ENCODE measurements at regions not wholly inside any gene's neighbourhood (a gene's known extent, or its start where the extent isn't known, plus 50 kb on each side); places are given as distances from the start of the nearest gene placed in this dataset.
"Not testable (repeated sequence)": the region's sequence is repeated elsewhere in the genome, so short reads cannot be mapped to it uniquely, and the experiment has no call there.

GRCh38 chr12:59517522-59517921, 78.3 kb upstream of the SLC16A7 start:
- no peak for DNase-seq

GRCh38 chr12:59500915-59501314, 94.9 kb upstream of the SLC16A7 start:
- DNase-seq, result no peak

DNA sequence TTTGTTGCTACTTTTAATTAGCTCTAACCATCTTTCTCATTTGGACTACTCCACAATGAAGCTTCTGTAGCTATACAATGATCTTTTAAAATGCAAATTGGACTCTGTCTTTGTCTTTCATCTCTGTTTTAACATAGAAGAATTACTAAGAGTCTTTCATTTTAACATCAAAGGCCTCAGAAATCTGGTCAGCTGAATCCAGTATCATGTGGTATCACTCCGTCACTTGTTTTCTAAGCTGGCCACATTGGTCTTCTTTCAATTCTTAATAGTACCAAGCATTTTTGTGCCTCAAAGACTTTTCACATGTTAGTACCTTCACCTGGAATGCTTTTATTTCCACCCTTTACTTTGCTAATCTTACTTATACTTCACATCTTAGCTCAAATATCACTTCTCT, 95.5 kb upstream of the SLC16A7 start:
- DNase-seq, result no peak

DNA sequence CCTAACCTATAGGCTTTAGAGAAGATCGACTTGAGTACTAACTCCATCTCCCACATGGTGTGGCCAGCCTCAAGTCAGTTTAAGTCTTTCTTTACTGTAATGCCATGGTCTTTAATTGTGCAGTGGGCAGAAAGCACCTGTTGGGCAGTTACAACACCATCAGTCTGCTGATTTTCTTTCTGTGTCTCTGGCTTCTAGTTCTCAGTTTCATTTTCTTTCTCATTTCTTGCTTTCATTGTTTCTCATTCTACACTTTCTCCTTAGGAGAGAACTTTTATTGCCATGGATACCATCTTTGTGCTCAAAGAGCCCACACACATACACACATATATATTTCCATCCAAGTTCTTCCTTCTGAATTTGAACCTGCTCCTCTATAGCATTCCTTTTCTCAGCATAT, 96.1 kb upstream of the SLC16A7 start:
- no peak for DNase-seq

GRCh38 chr12:59494617-59495016, 101.2 kb upstream of the SLC16A7 start:
- DNase-seq, result no peak

- no peak for DNase-seq
These were observed 104.0 kb upstream of the SLC16A7 start for GRCh38 chr12:59491877-59492276.

GRCh38 chr12:59486827-59487226, 109.0 kb upstream of the SLC16A7 start:
- no peak for DNase-seq

DNA sequence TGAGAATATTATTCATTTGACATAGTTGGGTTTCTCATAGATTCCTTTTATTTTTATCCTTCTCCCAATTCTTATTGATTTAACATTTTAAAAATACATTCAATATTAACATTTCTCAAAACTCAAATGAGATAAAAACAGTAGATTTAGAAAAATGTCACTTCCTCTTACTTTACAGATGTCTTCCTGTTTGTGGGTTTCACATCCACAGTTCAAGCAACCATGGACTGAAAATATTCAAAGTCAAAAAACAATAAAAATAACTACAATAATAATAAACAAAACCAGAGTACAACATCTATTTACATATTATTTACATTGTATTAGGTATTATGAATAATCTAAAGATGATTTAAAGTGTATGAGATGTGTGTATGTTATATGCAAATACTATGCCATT, 111.3 kb upstream of the SLC16A7 start:
- DNase-seq, result no peak

DNA sequence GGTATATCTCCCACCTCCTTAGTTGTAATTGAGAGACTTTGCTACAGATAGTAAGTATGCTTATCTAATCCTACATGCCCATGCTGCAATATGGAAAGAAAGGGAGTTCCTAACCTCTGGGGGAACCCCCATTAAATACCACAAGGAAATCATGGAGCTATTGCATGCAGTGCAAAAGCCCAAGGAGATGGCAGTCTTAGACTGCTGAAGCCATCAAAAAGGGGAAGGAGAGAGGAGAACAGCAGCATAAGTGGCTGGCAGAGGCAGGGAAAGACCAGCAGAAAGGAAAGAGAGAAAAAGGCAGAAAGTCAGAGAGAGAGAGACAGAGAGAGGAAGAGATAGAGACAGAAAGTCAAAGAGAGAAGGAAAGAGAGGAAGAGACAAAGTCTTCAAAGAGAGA, 121.6 kb upstream of the SLC16A7 start:
- not testable (repeated sequence) for DNase-seq

- DNase-seq, result no peak
These were observed 123.6 kb upstream of the SLC16A7 start for GRCh38 chr12:59472273-59472672.

DNA sequence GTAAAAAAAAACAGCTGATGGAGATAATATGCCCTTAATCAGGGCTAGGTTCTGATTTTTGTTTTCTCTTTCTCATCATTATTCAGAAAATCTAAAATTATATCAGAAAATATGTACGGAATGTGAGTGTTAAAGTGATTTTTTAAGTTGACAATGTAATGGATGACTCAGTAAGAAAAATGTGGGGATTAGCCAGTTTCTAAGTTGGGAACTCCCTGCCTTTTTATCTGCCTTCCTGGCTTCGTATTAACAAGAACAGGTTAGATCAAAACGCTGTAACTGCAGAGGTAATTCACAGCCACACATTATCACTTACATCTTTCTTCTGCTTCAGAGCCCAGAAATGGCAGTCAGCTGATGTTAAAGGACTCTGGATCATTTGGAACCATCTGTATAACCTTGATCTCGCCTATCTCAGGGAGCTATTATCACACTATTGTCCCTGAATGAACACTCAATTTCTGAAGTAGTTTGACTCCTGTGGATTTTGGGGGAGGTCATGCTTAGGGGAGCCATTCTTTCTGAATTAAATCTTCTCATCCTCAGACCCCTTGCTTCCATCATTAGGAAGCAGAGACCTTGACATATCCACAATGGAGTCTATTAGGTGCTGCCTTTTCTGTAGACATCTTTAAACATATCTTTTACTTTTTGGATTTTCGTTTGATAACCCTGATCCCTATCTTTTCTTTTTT, 135.7 kb upstream of the SLC16A7 start:
- no peak for DNase-seq

DNA sequence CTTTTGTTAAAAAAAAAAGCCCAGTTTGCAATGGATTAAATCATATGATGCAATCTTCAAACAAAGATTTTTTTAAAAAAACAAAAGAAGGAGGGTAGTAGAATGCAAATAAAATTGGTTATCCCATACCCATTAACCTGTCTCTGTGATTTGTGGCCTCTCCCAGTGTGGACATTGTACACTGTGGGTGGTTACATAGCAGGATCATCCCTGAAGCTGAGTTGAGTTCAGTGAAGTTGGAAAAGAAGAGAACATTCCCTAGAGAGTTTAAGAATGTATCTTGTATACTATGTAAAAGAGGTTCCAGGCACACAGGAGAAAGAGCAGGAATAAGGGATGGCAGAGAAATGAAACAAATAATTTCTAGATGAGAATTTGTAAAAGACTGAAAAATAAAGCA, 142.4 kb upstream of the SLC16A7 start:
- DNase-seq, result no peak

DNA sequence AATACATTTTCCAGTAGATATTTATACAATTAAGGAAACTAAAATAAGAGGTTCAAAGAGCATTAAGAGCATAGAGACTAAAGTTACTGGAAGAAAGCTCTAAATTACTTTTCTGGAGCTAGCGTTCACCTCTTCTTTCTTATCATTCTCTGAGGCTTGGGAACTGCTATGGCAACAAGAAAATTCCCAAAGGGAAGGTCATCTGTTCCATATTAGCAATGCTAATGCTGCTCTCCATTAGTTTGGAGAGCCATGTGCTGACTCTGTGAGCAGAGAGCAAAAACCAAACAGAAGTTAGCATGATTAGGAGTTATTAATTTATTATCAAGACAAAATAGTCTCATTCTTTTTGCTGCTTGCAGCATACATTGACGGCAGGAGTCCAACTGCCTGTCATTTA, 143.1 kb upstream of the SLC16A7 start:
- no peak for DNase-seq

DNA sequence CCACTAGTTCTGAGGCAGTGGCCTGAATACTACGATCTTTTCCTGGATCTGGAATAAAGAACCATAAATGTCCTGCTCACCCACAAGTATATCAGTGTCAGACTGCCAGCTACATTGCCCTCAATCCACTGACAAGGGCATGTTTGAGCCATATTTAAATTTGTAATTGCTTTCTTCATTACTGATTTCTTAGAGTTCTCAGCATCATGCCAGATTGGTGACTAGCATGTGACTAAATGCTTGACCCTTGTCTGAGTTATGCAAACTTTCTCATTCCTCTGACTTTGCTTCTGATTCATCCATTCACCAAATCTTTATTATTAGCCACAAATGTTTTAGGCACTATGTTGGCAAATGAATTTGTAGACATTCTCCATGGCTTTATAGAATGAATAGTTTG, 143.6 kb upstream of the SLC16A7 start:
- DNase-seq, result no peak

DNA sequence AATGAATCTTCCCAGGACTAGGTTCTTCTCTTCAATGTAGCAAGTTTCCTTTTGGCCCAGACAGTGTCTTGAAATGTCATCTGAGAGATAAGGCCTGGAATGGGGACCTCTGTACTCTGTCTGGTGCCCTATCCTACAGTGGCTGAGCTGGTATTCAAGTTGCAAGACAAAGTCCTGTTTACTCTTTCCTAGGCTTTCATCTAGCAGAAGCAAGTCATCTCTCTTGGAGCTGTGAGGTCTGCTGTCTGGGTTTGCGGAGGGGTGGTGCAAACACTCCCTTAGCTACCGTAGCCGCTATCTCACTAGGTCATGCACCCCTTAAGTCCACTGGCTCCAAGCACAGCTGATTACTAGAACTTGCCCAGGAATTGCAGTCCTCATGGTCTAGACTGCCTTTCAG, 149.7 kb upstream of the SLC16A7 start:
- no peak for DNase-seq

DNA sequence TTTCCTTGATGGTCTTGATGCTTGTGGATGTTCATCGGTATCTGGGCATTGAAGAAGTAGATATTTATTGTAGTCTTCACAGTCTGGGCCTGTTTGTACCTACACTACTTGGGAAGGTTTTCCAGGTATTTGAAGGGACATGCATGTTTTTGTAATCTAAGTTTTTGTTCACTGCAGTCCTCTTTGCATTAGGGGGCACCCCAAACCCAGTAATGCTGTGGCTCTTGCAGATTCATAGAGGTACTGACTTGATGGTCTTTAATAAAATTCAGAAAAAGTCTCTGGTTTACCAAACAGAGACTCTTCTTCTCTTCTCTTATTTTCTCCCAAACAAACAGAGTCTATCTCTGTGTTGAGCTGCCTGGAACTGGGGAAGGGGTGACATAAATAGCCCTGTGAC, 150.9 kb upstream of the SLC16A7 start:
- DNase-seq, result no peak

GRCh38 chr12:59432057-59432456, 163.8 kb upstream of the SLC16A7 start:
- DNase-seq, result no peak

DNA sequence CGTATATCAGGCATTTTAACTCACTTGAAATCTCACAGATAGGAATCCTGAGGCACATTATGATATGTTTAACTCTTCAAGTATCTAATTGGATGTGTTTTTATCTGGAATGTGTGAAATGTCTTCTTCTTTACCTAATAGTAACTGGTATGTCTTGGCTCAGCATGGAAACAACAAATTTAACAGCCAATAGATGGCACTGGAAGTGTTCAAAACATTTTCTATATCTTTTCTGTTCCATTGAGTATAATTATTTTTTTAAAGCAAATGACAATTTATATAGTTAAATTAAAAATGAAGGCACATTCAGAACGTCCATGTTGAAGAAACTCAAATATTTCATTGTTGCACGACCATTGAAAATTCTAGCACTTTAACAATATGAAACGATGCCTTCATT, 164.6 kb upstream of the SLC16A7 start:
- no peak for DNase-seq

GRCh38 chr12:59429766-59430165, 166.1 kb upstream of the SLC16A7 start:
- no peak for DNase-seq

DNA sequence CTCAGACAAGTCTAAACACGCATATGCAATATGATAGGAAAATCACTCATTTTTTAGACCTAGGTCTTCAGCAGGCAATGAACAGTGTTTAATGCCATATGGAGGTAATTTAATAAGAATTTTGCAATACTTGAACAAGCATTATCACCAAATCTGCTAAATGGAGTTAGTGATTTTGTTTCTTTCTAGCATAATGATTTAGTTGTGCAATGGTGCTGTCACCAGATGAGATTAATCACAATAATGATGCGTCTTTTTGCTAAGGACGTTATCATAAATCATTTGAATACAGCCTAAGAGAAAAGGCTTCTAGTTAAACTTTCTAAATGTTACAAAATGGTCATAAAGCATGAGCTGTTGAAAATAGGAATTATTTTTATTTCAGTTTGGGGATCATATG, 170.0 kb upstream of the SLC16A7 start:
- DNase-seq, result no peak

DNA sequence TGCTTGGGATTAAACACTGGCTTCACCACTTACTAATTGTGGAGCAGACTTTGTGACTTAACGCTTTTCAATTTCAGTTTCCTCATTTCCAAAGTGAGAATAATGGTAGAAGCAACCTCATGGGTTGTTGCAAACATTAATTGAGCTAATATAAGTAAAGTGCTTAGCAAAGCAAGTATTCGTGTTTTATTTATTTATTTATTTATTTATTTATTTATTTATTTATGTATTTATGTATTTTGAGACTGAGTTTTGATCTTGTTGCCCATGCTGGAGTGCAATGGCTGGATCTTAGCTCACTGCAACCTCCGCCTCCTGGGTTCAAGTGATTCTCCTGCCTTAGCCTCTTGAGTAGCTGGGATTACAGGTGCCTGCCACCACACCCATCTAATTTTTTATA, 171.2 kb upstream of the SLC16A7 start:
- not testable (repeated sequence) for DNase-seq

DNA sequence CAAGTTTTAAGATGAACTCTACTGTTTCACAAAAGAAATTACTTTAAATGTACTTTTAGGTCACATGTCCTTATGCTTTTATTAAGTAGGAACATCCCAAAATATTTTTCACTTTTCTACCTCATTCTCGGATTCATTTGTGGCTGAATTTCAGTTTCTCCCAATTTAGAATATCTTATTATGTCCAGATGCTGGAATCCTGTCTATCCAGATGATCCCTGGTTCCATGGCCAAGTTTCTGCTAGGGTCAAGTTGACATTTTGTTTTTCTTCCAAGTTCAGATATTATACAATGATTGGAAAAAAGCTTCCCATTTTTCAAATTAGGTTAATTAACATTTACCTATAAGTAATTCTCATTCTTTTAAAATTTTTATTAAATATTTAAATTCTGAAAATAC, 181.8 kb upstream of the SLC16A7 start:
- DNase-seq, result no peak

DNA sequence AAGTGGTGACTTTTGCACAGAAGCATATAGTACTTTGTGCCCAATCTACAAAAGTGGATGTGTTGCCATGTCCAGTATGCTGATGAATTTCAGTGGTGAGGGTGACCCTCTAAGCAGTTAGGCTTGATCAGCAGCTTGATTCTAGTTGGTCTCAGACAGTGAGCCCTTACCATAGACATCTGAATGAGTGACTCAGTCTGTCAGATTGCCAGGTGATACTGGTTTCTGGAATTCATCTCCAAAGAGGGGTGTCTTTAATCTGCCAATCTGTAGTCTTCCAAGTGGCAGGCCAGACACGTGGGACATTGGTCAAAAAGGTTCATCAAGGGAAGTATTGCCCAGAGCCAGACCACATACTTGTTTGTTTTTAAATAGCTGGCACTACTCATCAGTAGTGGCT, 187.4 kb upstream of the SLC16A7 start:
- DNase-seq, result no peak

- DNase-seq, result no peak
These were observed 188.0 kb upstream of the SLC16A7 start for GRCh38 chr12:59407799-59408198.

DNA sequence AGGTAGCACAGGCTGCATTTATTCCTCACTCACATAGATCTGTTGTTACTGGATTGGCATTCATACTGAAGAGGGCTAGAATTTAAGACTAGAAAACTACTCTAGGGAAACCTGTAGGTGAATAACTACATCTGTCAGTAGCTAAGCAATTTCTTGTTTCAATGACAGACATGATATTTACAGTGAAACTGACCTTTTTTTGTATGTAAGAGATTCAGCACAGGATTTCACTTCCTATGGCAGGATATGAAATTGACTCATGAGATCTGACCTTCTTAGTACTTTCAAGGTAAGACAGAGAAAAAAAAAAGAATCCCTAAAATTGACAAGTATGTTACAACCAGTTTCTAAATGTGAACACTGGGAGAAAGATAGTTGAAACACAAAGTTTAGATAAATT, 189.8 kb upstream of the SLC16A7 start:
- no peak for DNase-seq

Data from NCI-H1417 treated with DMSO at 0.1 percent for 48 hours (cell line).